ENCODE measurements at regions not wholly inside any gene's neighbourhood (a gene's known extent, or its start where the extent isn't known, plus 50 kb on each side); places are given as distances from the start of the nearest gene placed in this dataset.

- H3K4me1 ChIP-seq (ENCODE audit: insufficient read depth) = peaks cover under 1% of the 10 kb centered on the region
- H3K9me3 ChIP-seq = no peaks in the 10 kb centered on the region
- no peak overlapping the region for H3K4me3 ChIP-seq
- no peak overlapping the region for H3K27ac ChIP-seq
- TF ChIP-seq EP300 (IDR thresholded peaks at IDR 0.05) (no peak), CTCF (IDR thresholded peaks at IDR 0.05) (no peak), POLR2A (IDR thresholded peaks at IDR 0.05) (no peak)
- WGBS, 3 donors = 54 to 65% (median 55%) methylated on average over 12 of the region's 12 CpGs
- intact Hi-C loops (cut with DNase I) = no loop called here
- no peak for DNase-seq
- no peaks in the 10 kb centered on the region for H3K36me3 ChIP-seq
- no peaks in the 10 kb centered on the region for H3K27me3 ChIP-seq
Measured at GRCh38 chrX:2578864-2579263, 78.1 kb upstream of the DHRSX start.

- no peak for DNase-seq
- Histone ChIP-seq H3K36me3 (no peaks in the 10 kb centered on the region), H3K27ac (no peak overlapping the region), H3K9me3 (no peaks in the 10 kb centered on the region), H3K4me1 (ENCODE audit: insufficient read depth) (no peaks in the 10 kb centered on the region), H3K27me3 (no peaks in the 10 kb centered on the region), H3K4me3 (no peak overlapping the region)
- intact Hi-C loops (cut with DNase I) = no loop called here
- 53 to 71% (median 55%) methylated on average over 15 of the region's 15 CpGs for WGBS, 3 donors
- no peak for TF ChIP-seq CTCF (IDR thresholded peaks at IDR 0.05)
- no peak for TF ChIP-seq EP300 (IDR thresholded peaks at IDR 0.05)
- TF ChIP-seq POLR2A (IDR thresholded peaks at IDR 0.05) = no peak
Measured at GRCh38 chrX:2577844-2578466, 77.2 kb upstream of the DHRSX start.

GRCh38 chrX:2576793-2577192, 76.0 kb upstream of the DHRSX start:
- Histone ChIP-seq H3K9me3 (no peaks in the 10 kb centered on the region), H3K27ac (no peak overlapping the region), H3K27me3 (no peaks in the 10 kb centered on the region), H3K4me3 (no peak overlapping the region), H3K4me1 (ENCODE audit: insufficient read depth) (no peaks in the 10 kb centered on the region), H3K36me3 (no peaks in the 10 kb centered on the region)
- intact Hi-C loops (cut with DNase I) = no loop called here
- WGBS, 3 donors = 97% methylated on average over 8 of the region's 8 CpGs
- DNase-seq = no peak
- TF ChIP-seq POLR2A (IDR thresholded peaks at IDR 0.05) (no peak), CTCF (IDR thresholded peaks at IDR 0.05) (no peak), EP300 (IDR thresholded peaks at IDR 0.05) (no peak)

GRCh38 chrX:2574271-2574670, 73.5 kb upstream of the DHRSX start:
- TF ChIP-seq EP300 (IDR thresholded peaks at IDR 0.05) (no peak), POLR2A (IDR thresholded peaks at IDR 0.05) (no peak), CTCF (IDR thresholded peaks at IDR 0.05) (no peak)
- Histone ChIP-seq H3K9me3 (no peaks in the 10 kb centered on the region), H3K27ac (no peak overlapping the region), H3K27me3 (no peaks in the 10 kb centered on the region), H3K4me1 (ENCODE audit: insufficient read depth) (no peaks in the 10 kb centered on the region), H3K36me3 (no peaks in the 10 kb centered on the region), H3K4me3 (no peak overlapping the region)
- DNase-seq = no peak
- intact Hi-C loops (cut with DNase I) = no loop called here
- 82 to 89% (median 87%) methylated on average over 6 of the region's 6 CpGs for WGBS, 3 donors
